HCT116 (cell line): ENCODE measurements at regions not wholly inside any gene's neighbourhood (a gene's known extent, or its start where the extent isn't known, plus 50 kb on each side); places are given as distances from the start of the nearest gene placed in this dataset.

Experiments used
- ATAC-seq: fragments of 200-7000 bp; cut with Tn5 transposase; 2 replicates; pipeline ENCODE4 v1.9.1; 2020; ENCODE audit warnings: mild to moderate bottlenecking, moderate library complexity
- BruUV-seq: library from RNA; stranded (reverse); fragments of 400-500 nt; replicated peaks from 2 replicates; lab custom pipeline; 2021; lab: Mats Ljungman, UMichigan
- CTCF ChIA-PET: fragments of 300-600 bp; sonication (Branson Sonifier 250); formaldehyde crosslinking; loops from one replicate; lab custom pipeline; 2021; ENCODE audit warnings: antibody characterized with exemption; lab: Charles Lee
- POLR2A ChIA-PET: fragments of 300-600, 350-600 bp; sonication (Branson Sonifier 250); formaldehyde crosslinking; loops from one replicate; lab custom pipeline; 2021; ENCODE audit warnings: antibody characterized with exemption; lab: Charles Lee
- RAD21 ChIA-PET, 2 experiments: fragments of 300-600 bp; sonication (Branson Sonifier 250); formaldehyde crosslinking; loops; one replicate each; lab custom pipeline; 2023; ENCODE audit warnings: low total read pairs in 2 of 2; ENCODE audit not compliant: uncharacterized antibody in 2 of 2, unreplicated experiment in 2 of 2, low non-redundant PET in 1 of 2; lab: Charles Lee
- DNase-seq: peaks from one replicate; pipeline ENCODE4 v3.0.0-alpha.2; 2010; ENCODE audit warnings: low read depth, low spot score
- H2AFZ ChIP-seq: fragments of 200-600 bp; shearing (Covaris generic), sonication (generic); 2 replicates; pipeline ENCODE4 v1.6.1; 2017; ENCODE audit warnings: low read depth, mixed run types, mixed read lengths, antibody characterized with exemption, low read length; ENCODE audit not compliant: poor library complexity, severe bottlenecking
- H3K27ac ChIP-seq: 2 replicates; pipeline ENCODE4 v1.5.1; 2012; ENCODE audit warnings: low read depth, low read length
- H3K27me3 ChIP-seq: fragments of 200-600 bp; sonication (generic); 2 replicates; pipeline ENCODE4 v1.6.1; 2016; ENCODE audit warnings: mixed run types, low read length, mixed read lengths; ENCODE audit not compliant: insufficient read depth
- H3K36me3 ChIP-seq, 2 experiments: fragments of 200-500 bp in 1 of 2; fragments of 200-600 bp in 1 of 2; sonication (Bioruptor generic) in 1 of 2; sonication (generic) in 1 of 2; 2 replicates each; pipeline versions ENCODE4 v1.5.1 to v1.6.1; 2014 to 2016; ENCODE audit warnings: low read length in 2 of 2, inconsistent platforms in 1 of 2, mixed read lengths in 1 of 2, mixed run types in 1 of 2; ENCODE audit not compliant: insufficient read depth in 2 of 2, control insufficient read depth in 1 of 2
- H3K4me1 ChIP-seq, 2 experiments: fragments of 200-600 bp in 1 of 2; sonication (generic) in 1 of 2; 2 replicates each; pipeline versions ENCODE4 v1.5.1 to v1.6.1; 2012 to 2017; ENCODE audit warnings: low read length in 2 of 2, inconsistent platforms in 1 of 2, mild to moderate bottlenecking in 1 of 2, mixed read lengths in 1 of 2, mixed run types in 1 of 2, moderate library complexity in 1 of 2; ENCODE audit not compliant: insufficient read depth in 2 of 2, control insufficient read depth in 1 of 2
- H3K4me2 ChIP-seq: fragments of 200-600 bp; sonication (generic); 2 replicates; pipeline ENCODE4 v1.6.1; 2017; ENCODE audit warnings: mixed run types, low read length, mixed read lengths
- H3K4me3 ChIP-seq, 2 experiments: fragments of 200-600 bp in 1 of 2; sonication (generic) in 1 of 2; replicated peaks in 1 of 2; 2 replicates each; pipeline ENCODE4 v1.5.1; 2011 to 2016; ENCODE audit warnings: low read length in 2 of 2, control low read depth in 1 of 2, low read depth in 1 of 2, mild to moderate bottlenecking in 1 of 2, mixed read lengths in 1 of 2, mixed run types in 1 of 2
- H3K79me2 ChIP-seq: fragments of 200-600 bp; sonication (generic); 2 replicates; pipeline ENCODE4 v1.6.1; 2017; ENCODE audit warnings: mild to moderate bottlenecking, mixed run types, low read length, moderate library complexity, mixed read lengths; ENCODE audit not compliant: insufficient read depth
- H3K9ac ChIP-seq: fragments of 200-600 bp; sonication (generic); 2 replicates; pipeline ENCODE4 v1.6.1; 2016; ENCODE audit warnings: low read length, mixed read lengths
- H3K9me2 ChIP-seq: fragments of 200-600 bp; sonication (generic), shearing (Covaris generic); 2 replicates; pipeline ENCODE4 v1.6.1; 2017; ENCODE audit warnings: mixed run types, mild to moderate bottlenecking, moderate library complexity; ENCODE audit not compliant: insufficient read depth
- H3K9me3 ChIP-seq, 2 experiments: fragments of 200-500 bp in 1 of 2; fragments of 200-600 bp in 1 of 2; sonication (Bioruptor generic) in 1 of 2; sonication (generic) in 1 of 2; 2 replicates each; pipeline ENCODE4 v1.6.1; 2014 to 2017; ENCODE audit warnings: low read length in 2 of 2, mixed read lengths in 2 of 2, inconsistent platforms in 1 of 2, low read depth in 1 of 2, mild to moderate bottlenecking in 1 of 2, mixed run types in 1 of 2, moderate library complexity in 1 of 2; ENCODE audit not compliant: control insufficient read depth in 1 of 2, insufficient read depth in 1 of 2
- H4K20me1 ChIP-seq: fragments of 200-600 bp; sonication (generic), shearing (Covaris generic); 2 replicates; pipeline ENCODE4 v1.6.1; 2017; ENCODE audit warnings: mixed run types, mild to moderate bottlenecking, moderate library complexity; ENCODE audit not compliant: insufficient read depth
- CBX3 ChIP-seq: IDR thresholded peaks from 2 replicates; pipeline ENCODE4 v1.6.1; 2012; ENCODE audit warnings: low read depth
- CEBPB ChIP-seq: IDR thresholded peaks from 2 replicates; pipeline ENCODE4 v1.6.1; 2012; ENCODE audit warnings: low read depth
- EGR1 ChIP-seq: IDR thresholded peaks from 2 replicates; pipeline ENCODE4 v1.6.1; 2012; ENCODE audit warnings: low read depth
- EZH2 ChIP-seq: fragments of 200-600 bp; sonication (generic); IDR thresholded peaks from 2 replicates; pipeline ENCODE4 v1.6.1; 2017; ENCODE audit warnings: antibody characterized with exemption, mixed run types
- FOSL1 ChIP-seq: IDR thresholded peaks from 2 replicates; pipeline ENCODE4 v1.6.1; 2012; ENCODE audit warnings: low read depth
- JUND ChIP-seq: IDR thresholded peaks from 2 replicates; pipeline ENCODE4 v1.6.1; 2012
- POLR2A ChIP-seq: IDR thresholded peaks from 2 replicates; pipeline ENCODE4 v1.7.0; 2011; ENCODE audit warnings: borderline replicate concordance; ENCODE audit not compliant: insufficient read depth, insufficient read length; ENCODE audit errors: extremely low read depth
- POLR2AphosphoS5 ChIP-seq: IDR thresholded peaks from 2 replicates; pipeline ENCODE4 v1.6.1; 2011; ENCODE audit warnings: mild to moderate bottlenecking, low read depth, low read length, moderate library complexity
- SIN3A ChIP-seq: IDR thresholded peaks from 2 replicates; pipeline ENCODE4 v1.6.1; 2012; ENCODE audit warnings: low read depth
- SP1 ChIP-seq: IDR thresholded peaks from 2 replicates; pipeline ENCODE4 v1.6.1; 2012; ENCODE audit warnings: low read depth
- TCF7L2 ChIP-seq: IDR thresholded peaks from 2 replicates; pipeline ENCODE4 v1.7.0; 2011; ENCODE audit warnings: borderline replicate concordance, inconsistent platforms; ENCODE audit not compliant: insufficient read depth, insufficient read length; ENCODE audit errors: extremely low read depth
- YY1 ChIP-seq: IDR thresholded peaks from 2 replicates; pipeline ENCODE4 v1.6.1; 2011; ENCODE audit warnings: low read length, low read depth, moderate library complexity, mild to moderate bottlenecking; ENCODE audit not compliant: insufficient replicate concordance; ENCODE audit errors: extremely low read depth
- ZFX ChIP-seq: fragments of 450-650 bp; IDR thresholded peaks from 2 replicates; pipeline ENCODE4 v1.6.1; 2017
- ZNF274 ChIP-seq: fragments of 200-500 bp; sonication (Bioruptor generic); IDR thresholded peaks from 2 replicates; pipeline ENCODE4 v1.6.1; 2014; ENCODE audit warnings: mild to moderate bottlenecking, low read depth, low read length, inconsistent platforms
- intact Hi-C: fragments of 100-400 bp; cut with micrococcal nuclease; formaldehyde crosslinking; loops from 2 replicates; pipeline ENCODE4 v1.10.0; 2022
- TF ChIP-seq, protein P1 (sequence below): IDR thresholded peaks from 2 replicates; pipeline ENCODE4 v1.6.1; 2012
- TF ChIP-seq, protein P2 (sequence below): IDR thresholded peaks from 2 replicates; pipeline ENCODE4 v1.6.1; 2011; ENCODE audit warnings: mild to moderate bottlenecking, low read length, moderate library complexity; ENCODE audit not compliant: insufficient replicate concordance; ENCODE audit errors: extremely low read depth
- TF ChIP-seq, protein P3 (sequence below), 3 experiments: fragments of 200-600 bp in 1 of 3; sonication (generic) in 1 of 3; IDR thresholded peaks in 2 of 3; conservative IDR thresholded peaks in 1 of 3; 2 replicates each; pipeline ENCODE4 v1.5.1; 2012 to 2017; ENCODE audit warnings: low read depth in 2 of 3, low read length in 2 of 3, antibody characterized with exemption in 1 of 3, borderline replicate concordance in 1 of 3, control low read depth in 1 of 3, mild to moderate bottlenecking in 1 of 3, mixed read lengths in 1 of 3, mixed run types in 1 of 3, moderate library complexity in 1 of 3; ENCODE audit not compliant: insufficient read depth in 1 of 3
- TF ChIP-seq, protein P4 (sequence below): IDR thresholded peaks from 2 replicates; pipeline ENCODE4 v1.6.1; 2012; ENCODE audit warnings: low read depth

DNA sequence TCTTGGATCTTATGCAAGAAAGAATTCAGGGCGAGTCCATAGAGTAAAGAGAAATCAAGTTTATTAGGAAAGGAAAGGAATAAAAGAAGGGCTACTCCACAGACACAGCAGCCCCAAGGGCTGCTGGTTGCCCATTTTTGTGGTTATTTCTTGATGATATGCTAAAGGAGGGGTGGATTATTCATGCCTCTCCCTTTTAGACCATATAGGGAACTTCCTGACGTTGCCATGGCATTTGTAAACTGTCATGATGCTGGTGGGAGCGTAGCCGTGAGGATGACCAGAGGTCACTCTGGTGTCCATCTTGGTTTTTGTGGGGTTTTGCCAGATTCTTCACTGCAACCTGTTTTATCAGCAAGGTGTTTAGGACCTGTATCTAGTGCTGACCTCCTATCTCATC, 115.4 kb upstream of the CARD11 start:
- intact Hi-C loops = no loop called here
- Histone ChIP-seq H3K9ac (no peak overlapping the region), H3K4me2 (no peak overlapping the region), H3K4me3 (no peak overlapping the region), H3K27me3 (no peaks in the 10 kb centered on the region), H3K4me1 (peaks cover 0 to under 1% of the 10 kb centered on the region in 2 experiments; a peak in 1 of 4 replicates), H3K36me3 (no peaks in the 10 kb centered on the region), H3K9me3 (no peaks in the 10 kb centered on the region), H4K20me1 (no peaks in the 10 kb centered on the region), H3K79me2 (no peaks in the 10 kb centered on the region), H2AFZ (no peak overlapping the region), H3K27ac (no peak overlapping the region), H3K9me2 (no peaks in the 10 kb centered on the region)
- no peak for ATAC-seq
- RAD21 ChIA-PET = no interaction called here
- BruUV-seq = no TSS peak
- CTCF ChIA-PET = no interaction called here
- POLR2A ChIA-PET = no interaction called here
- TF ChIP-seq SIN3A (no peak), TCF7L2 (no peak), CBX3 (no peak), POLR2AphosphoS5 (no peak), ZFX (no peak), EGR1 (no peak), YY1 (no peak), JUND (no peak), CEBPB (no peak), SP1 (no peak), EZH2 (no peak), ZNF274 (no peak), FOSL1 (no peak), POLR2A (no peak)
- TF ChIP-seq, protein P1, sequence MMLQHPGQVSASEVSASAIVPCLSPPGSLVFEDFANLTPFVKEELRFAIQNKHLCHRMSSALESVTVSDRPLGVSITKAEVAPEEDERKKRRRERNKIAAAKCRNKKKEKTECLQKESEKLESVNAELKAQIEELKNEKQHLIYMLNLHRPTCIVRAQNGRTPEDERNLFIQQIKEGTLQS = no peak
- TF ChIP-seq, protein P2, sequence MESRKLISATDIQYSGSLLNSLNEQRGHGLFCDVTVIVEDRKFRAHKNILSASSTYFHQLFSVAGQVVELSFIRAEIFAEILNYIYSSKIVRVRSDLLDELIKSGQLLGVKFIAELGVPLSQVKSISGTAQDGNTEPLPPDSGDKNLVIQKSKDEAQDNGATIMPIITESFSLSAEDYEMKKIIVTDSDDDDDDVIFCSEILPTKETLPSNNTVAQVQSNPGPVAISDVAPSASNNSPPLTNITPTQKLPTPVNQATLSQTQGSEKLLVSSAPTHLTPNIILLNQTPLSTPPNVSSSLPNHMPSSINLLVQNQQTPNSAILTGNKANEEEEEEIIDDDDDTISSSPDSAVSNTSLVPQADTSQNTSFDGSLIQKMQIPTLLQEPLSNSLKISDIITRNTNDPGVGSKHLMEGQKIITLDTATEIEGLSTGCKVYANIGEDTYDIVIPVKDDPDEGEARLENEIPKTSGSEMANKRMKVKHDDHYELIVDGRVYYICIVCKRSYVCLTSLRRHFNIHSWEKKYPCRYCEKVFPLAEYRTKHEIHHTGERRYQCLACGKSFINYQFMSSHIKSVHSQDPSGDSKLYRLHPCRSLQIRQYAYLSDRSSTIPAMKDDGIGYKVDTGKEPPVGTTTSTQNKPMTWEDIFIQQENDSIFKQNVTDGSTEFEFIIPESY = no peak
- TF ChIP-seq, protein P3, sequence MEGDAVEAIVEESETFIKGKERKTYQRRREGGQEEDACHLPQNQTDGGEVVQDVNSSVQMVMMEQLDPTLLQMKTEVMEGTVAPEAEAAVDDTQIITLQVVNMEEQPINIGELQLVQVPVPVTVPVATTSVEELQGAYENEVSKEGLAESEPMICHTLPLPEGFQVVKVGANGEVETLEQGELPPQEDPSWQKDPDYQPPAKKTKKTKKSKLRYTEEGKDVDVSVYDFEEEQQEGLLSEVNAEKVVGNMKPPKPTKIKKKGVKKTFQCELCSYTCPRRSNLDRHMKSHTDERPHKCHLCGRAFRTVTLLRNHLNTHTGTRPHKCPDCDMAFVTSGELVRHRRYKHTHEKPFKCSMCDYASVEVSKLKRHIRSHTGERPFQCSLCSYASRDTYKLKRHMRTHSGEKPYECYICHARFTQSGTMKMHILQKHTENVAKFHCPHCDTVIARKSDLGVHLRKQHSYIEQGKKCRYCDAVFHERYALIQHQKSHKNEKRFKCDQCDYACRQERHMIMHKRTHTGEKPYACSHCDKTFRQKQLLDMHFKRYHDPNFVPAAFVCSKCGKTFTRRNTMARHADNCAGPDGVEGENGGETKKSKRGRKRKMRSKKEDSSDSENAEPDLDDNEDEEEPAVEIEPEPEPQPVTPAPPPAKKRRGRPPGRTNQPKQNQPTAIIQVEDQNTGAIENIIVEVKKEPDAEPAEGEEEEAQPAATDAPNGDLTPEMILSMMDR (IDR thresholded peaks at IDR 0.05 in 2 of 3, conservative IDR thresholded peaks at IDR 0.05 in 1 of 3; ENCODE audit: borderline replicate concordance in 1 of 3, insufficient read depth in 1 of 3, low read depth in 2 of 3, low read length in 2 of 3) = no peak
- TF ChIP-seq, protein P4, sequence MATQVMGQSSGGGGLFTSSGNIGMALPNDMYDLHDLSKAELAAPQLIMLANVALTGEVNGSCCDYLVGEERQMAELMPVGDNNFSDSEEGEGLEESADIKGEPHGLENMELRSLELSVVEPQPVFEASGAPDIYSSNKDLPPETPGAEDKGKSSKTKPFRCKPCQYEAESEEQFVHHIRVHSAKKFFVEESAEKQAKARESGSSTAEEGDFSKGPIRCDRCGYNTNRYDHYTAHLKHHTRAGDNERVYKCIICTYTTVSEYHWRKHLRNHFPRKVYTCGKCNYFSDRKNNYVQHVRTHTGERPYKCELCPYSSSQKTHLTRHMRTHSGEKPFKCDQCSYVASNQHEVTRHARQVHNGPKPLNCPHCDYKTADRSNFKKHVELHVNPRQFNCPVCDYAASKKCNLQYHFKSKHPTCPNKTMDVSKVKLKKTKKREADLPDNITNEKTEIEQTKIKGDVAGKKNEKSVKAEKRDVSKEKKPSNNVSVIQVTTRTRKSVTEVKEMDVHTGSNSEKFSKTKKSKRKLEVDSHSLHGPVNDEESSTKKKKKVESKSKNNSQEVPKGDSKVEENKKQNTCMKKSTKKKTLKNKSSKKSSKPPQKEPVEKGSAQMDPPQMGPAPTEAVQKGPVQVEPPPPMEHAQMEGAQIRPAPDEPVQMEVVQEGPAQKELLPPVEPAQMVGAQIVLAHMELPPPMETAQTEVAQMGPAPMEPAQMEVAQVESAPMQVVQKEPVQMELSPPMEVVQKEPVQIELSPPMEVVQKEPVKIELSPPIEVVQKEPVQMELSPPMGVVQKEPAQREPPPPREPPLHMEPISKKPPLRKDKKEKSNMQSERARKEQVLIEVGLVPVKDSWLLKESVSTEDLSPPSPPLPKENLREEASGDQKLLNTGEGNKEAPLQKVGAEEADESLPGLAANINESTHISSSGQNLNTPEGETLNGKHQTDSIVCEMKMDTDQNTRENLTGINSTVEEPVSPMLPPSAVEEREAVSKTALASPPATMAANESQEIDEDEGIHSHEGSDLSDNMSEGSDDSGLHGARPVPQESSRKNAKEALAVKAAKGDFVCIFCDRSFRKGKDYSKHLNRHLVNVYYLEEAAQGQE = no peak
- DNase-seq = no peak
